DND-41 (cell line): ENCODE measurements at regions not wholly inside any gene's neighbourhood (a gene's known extent, or its start where the extent isn't known, plus 50 kb on each side); places are given as distances from the start of the nearest gene placed in this dataset.

Experiments
- ATAC-seq: fragments of 200-7000 bp; cut with Tn5 transposase; 3 replicates; pipeline ENCODE4 v1.9.1; 2021; ENCODE audit warnings: low read depth; ENCODE audit not compliant: insufficient read depth
- DNase-seq: peaks from one replicate; pipeline ENCODE4 v3.0.0-alpha.2; 2020
- H2AFZ ChIP-seq: 2 replicates; pipeline ENCODE4 v1.6.0; 2012; ENCODE audit warnings: low read depth, low read length
- H3K27ac ChIP-seq: 2 replicates; pipeline ENCODE4 v1.5.1; 2012; ENCODE audit warnings: low read length, inconsistent platforms
- H3K27me3 ChIP-seq: fragments of 200-600 bp; sonication (generic); 2 replicates; pipeline ENCODE4 v1.6.0; 2012; ENCODE audit warnings: low read length, mild to moderate bottlenecking, inconsistent platforms; ENCODE audit not compliant: insufficient read depth, poor library complexity
- H3K36me3 ChIP-seq: 2 replicates; pipeline ENCODE4 v1.5.1; 2012; ENCODE audit warnings: low read length, inconsistent platforms; ENCODE audit not compliant: insufficient read depth
- H3K4me1 ChIP-seq: 2 replicates; pipeline ENCODE4 v1.5.1; 2012; ENCODE audit warnings: mild to moderate bottlenecking, low read length; ENCODE audit not compliant: insufficient read depth
- H3K4me2 ChIP-seq: 2 replicates; pipeline ENCODE4 v1.6.0; 2012; ENCODE audit warnings: mild to moderate bottlenecking, moderate library complexity, low read length, inconsistent platforms; ENCODE audit not compliant: insufficient read depth
- H3K4me3 ChIP-seq, 2 experiments: fragments of 200-600 bp in 1 of 2; shearing (Covaris generic) in 1 of 2; 2 replicates each; pipeline ENCODE4 v1.5.1; 2012 to 2016; ENCODE audit warnings: inconsistent platforms in 2 of 2, low read length in 2 of 2, mild to moderate bottlenecking in 2 of 2, low read depth in 1 of 2, moderate library complexity in 1 of 2
- H3K79me2 ChIP-seq: 2 replicates; pipeline ENCODE4 v1.6.0; 2012; ENCODE audit warnings: low read length, inconsistent platforms; ENCODE audit not compliant: insufficient read depth
- H3K9ac ChIP-seq: 2 replicates; pipeline ENCODE4 v1.6.0; 2012; ENCODE audit warnings: low read depth, mild to moderate bottlenecking, inconsistent platforms, low read length, moderate library complexity
- H3K9me3 ChIP-seq: 2 replicates; pipeline ENCODE4 v1.5.1; 2012; ENCODE audit warnings: low read length, moderate library complexity, mild to moderate bottlenecking, inconsistent platforms; ENCODE audit not compliant: insufficient read depth, severe bottlenecking
- H4K20me1 ChIP-seq: 2 replicates; pipeline ENCODE4 v1.6.0; 2012; ENCODE audit warnings: low read length; ENCODE audit not compliant: insufficient read depth
- EZH2 ChIP-seq: IDR thresholded peaks from 3 replicates; pipeline ENCODE4 v1.6.1; 2012; ENCODE audit warnings: borderline replicate concordance, low read depth, mild to moderate bottlenecking, moderate library complexity, low read length, inconsistent platforms; ENCODE audit not compliant: severe bottlenecking
- TF ChIP-seq, protein P1 (sequence below): IDR thresholded peaks from 2 replicates; pipeline ENCODE4 v1.5.1; 2012; ENCODE audit warnings: borderline replicate concordance, low read length, moderate library complexity, mild to moderate bottlenecking; ENCODE audit not compliant: poor library complexity, severe bottlenecking; ENCODE audit errors: extremely low read depth

DNA sequence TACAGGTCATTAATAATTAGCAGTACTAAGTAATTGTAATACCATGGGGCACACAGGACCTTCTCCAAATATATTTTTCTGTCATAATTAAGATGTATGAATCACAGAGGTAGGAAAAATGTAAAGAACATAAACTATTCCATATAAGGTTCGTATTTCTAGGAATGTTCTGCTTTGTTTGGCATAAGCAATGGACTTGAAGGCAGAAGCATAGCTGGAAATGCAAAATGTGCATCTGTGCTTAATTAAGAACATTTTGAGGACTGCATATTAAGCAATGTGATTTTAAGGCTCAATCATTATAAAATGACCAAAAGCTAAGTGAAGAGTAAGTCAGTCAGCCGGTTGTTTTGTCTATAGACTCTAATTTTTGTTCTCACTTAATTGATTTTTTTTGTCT, 123.2 kb downstream of the RBM43 start:
- ATAC-seq, result no peak
- no peak for DNase-seq
- no peaks in the 10 kb centered on the region for H3K4me1 ChIP-seq
- no peak overlapping the region for H3K4me3 ChIP-seq
- H3K4me2 ChIP-seq, result no peak overlapping the region
- no peak overlapping the region for H2AFZ ChIP-seq
- no peak overlapping the region for H3K27ac ChIP-seq
- no peak overlapping the region for H3K9ac ChIP-seq
- H4K20me1 ChIP-seq, result no peaks in the 10 kb centered on the region
- no peaks in the 10 kb centered on the region for H3K79me2 ChIP-seq
- no peak for TF ChIP-seq EZH2
- TF ChIP-seq, protein P1, sequence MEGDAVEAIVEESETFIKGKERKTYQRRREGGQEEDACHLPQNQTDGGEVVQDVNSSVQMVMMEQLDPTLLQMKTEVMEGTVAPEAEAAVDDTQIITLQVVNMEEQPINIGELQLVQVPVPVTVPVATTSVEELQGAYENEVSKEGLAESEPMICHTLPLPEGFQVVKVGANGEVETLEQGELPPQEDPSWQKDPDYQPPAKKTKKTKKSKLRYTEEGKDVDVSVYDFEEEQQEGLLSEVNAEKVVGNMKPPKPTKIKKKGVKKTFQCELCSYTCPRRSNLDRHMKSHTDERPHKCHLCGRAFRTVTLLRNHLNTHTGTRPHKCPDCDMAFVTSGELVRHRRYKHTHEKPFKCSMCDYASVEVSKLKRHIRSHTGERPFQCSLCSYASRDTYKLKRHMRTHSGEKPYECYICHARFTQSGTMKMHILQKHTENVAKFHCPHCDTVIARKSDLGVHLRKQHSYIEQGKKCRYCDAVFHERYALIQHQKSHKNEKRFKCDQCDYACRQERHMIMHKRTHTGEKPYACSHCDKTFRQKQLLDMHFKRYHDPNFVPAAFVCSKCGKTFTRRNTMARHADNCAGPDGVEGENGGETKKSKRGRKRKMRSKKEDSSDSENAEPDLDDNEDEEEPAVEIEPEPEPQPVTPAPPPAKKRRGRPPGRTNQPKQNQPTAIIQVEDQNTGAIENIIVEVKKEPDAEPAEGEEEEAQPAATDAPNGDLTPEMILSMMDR, result no peak
- no peaks in the 10 kb centered on the region for H3K36me3 ChIP-seq
- no peaks in the 10 kb centered on the region for H3K9me3 ChIP-seq
- H3K27me3 ChIP-seq, result no peaks in the 10 kb centered on the region

DNA sequence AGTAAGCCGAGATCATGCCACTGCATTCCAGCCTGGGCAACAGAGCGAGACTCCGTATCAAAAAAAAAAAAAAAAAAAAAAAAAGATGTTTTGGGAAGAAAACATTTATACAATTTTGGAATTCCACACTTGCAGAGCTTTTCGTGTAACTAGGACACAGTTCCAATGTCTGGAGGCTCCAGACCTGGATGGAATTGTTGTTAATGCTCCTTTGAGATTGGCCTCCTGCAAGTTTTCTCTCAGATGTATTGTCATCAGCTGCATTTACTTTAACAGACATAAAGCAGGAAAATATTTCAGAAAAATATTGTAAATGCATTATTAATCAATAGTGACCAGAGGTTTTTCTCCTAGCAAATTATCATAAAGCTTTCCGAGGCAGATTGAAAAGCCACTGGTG, 124.1 kb downstream of the RBM43 start:
- H3K9ac ChIP-seq, result no peak overlapping the region
- no peak for ATAC-seq
- H3K4me2 ChIP-seq, result no peak overlapping the region
- H3K9me3 ChIP-seq, result no peaks in the 10 kb centered on the region
- no peaks in the 10 kb centered on the region for H3K4me1 ChIP-seq
- H3K4me3 ChIP-seq, result no peak overlapping the region
- no peaks in the 10 kb centered on the region for H3K79me2 ChIP-seq
- no peak overlapping the region for H2AFZ ChIP-seq
- H3K27ac ChIP-seq, result no peak overlapping the region
- no peaks in the 10 kb centered on the region for H3K36me3 ChIP-seq
- H3K27me3 ChIP-seq, result no peaks in the 10 kb centered on the region
- DNase-seq, result no peak
- TF ChIP-seq, protein P1, result no peak
- TF ChIP-seq EZH2, result no peak
- H4K20me1 ChIP-seq, result no peaks in the 10 kb centered on the region

DNA sequence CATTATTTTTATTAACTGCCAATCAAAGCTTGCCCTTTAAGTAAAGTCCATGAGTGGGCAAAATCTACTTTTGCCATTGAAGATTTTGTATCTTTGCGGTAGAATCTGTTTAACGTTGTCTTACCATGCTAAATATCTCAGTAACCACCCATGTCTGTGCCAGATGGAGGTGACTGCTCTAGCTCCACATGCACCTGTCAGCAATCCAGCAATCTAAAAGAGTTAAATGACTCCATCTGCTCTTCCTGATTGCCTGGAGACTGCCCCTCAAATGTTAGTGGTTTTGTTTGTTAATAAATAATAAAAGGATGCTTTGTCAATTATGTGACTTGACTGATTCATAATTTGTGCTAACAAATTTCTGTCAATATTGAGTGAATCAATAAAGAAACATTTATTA, 141.7 kb downstream of the RBM43 start:
- Histone ChIP-seq H3K9me3 (no peaks in the 10 kb centered on the region), H3K36me3 (no peaks in the 10 kb centered on the region), H3K27ac (no peak overlapping the region), H2AFZ (no peak overlapping the region), H3K27me3 (no peaks in the 10 kb centered on the region), H3K9ac (no peak overlapping the region), H4K20me1 (no peaks in the 10 kb centered on the region), H3K4me2 (no peak overlapping the region), H3K79me2 (no peaks in the 10 kb centered on the region), H3K4me1 (no peaks in the 10 kb centered on the region), H3K4me3 (no peak overlapping the region)
- ATAC-seq (no peak), DNase-seq (no peak)
- TF ChIP-seq, protein P1, result no peak
- TF ChIP-seq EZH2, result no peak

DNA sequence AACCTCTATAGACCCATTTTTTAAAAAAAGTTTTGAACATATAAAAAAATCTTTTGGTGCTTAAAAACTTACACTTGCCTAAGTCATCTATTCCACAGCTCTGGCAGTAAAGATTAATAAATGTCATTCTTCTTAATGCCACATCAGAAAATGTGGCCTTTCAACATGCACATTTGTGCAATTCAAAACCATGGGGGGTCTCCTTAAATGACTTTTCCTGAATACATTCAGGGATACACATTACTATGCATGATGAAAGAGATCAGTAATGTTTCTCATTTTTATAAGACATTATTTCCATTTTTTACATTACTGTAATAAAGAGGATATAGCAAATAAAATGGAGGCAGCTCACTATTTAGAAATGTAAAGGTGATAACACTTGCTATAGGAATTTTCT, 142.3 kb downstream of the RBM43 start:
- Histone ChIP-seq H3K4me3 (no peak overlapping the region), H3K36me3 (no peaks in the 10 kb centered on the region), H3K27ac (no peak overlapping the region), H4K20me1 (no peaks in the 10 kb centered on the region), H3K9me3 (no peaks in the 10 kb centered on the region), H3K79me2 (no peaks in the 10 kb centered on the region), H3K27me3 (no peaks in the 10 kb centered on the region), H3K4me2 (no peak overlapping the region), H3K9ac (no peak overlapping the region), H2AFZ (no peak overlapping the region), H3K4me1 (no peaks in the 10 kb centered on the region)
- TF ChIP-seq EZH2, result no peak
- TF ChIP-seq, protein P1, result no peak
- DNase-seq (no peak), ATAC-seq (no peak)
